ENCODE measurements at regions not wholly inside any gene's neighbourhood (a gene's known extent, or its start where the extent isn't known, plus 50 kb on each side); places are given as distances from the start of the nearest gene placed in this dataset.
"Not testable (repeated sequence)": the region's sequence is repeated elsewhere in the genome, so short reads cannot be mapped to it uniquely, and the experiment has no call there.

DNA sequence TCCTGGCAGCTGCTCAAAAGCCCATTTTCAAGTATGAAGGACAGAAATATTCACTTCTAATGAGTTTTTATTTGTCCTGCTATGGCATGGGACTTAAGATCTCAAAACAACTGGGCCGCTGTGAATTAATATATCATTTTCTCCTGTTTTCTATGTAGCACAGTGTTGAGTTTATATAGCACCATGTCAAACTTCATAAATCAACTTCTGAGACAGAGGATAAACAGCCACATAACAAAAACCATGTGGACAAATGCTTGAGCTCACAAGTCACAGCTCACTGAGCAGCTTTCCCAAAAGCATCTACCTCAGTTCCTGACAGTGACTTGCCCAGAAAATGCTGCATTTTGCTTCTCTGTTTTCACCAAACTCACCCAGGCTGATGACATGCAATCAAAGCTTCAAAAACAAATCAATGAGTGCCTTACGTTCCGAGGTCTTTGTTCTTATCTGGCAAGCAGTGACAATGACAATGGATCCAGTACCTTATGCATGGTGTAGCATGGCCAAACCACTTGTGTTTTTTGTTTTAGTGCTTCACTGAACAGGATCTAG lies 722.6 kb downstream of the LRRIQ3 start:
- DNase-seq = no peak
- Mint-ChIP-seq H3K4me1 (no peaks in the 10 kb centered on the region), H3K9me3 (peaks cover 0 to 11% (median 0%) of the 10 kb centered on the region in 9 donors), H3K27ac (no peak overlapping the region), H3K36me3 (no peaks in the 10 kb centered on the region), H3K4me3 (no peak overlapping the region), H3K27me3 (no peaks in the 10 kb centered on the region)
- POLR2A ChIA-PET = no interaction called here
- ATAC-seq = no peak

GRCh38 chr1:73472810-73473209 lies 725.2 kb downstream of the LRRIQ3 start:
- Mint-ChIP-seq H3K27me3 (no peaks in the 10 kb centered on the region), H3K9me3 (peaks cover 0 to 14% (median 2%) of the 10 kb centered on the region in 9 donors), H3K4me3 (no peak overlapping the region), H3K4me1 (no peaks in the 10 kb centered on the region), H3K36me3 (no peaks in the 10 kb centered on the region), H3K27ac (no peak overlapping the region)
- ATAC-seq (no peak), DNase-seq (no peak)
- POLR2A ChIA-PET = no interaction called here

GRCh38 chr1:73467731-73468130 lies 730.2 kb downstream of the LRRIQ3 start:
- POLR2A ChIA-PET = no interaction called here
- H3K9me3 Mint-ChIP-seq = peaks cover 0 to 11% (median 2%) of the 10 kb centered on the region in 9 donors
- no peaks in the 10 kb centered on the region for H3K36me3 Mint-ChIP-seq

GRCh38 chr1:73463873-73464272 lies 734.1 kb downstream of the LRRIQ3 start:
- ATAC-seq (no peak), DNase-seq (no peak)
- Mint-ChIP-seq H3K27me3 (no peaks in the 10 kb centered on the region), H3K4me1 (no peaks in the 10 kb centered on the region), H3K36me3 (no peaks in the 10 kb centered on the region), H3K4me3 (no peak overlapping the region), H3K27ac (no peak overlapping the region), H3K9me3 (peaks cover 0 to 11% (median 2%) of the 10 kb centered on the region in 9 donors)
- POLR2A ChIA-PET = no interaction called here

More at GRCh38 chr1:73467731-73468130, 730.2 kb downstream of the LRRIQ3 start:
- H3K27ac Mint-ChIP-seq = no peak overlapping the region
- H3K4me3 Mint-ChIP-seq = no peak overlapping the region
- H3K4me1 Mint-ChIP-seq = no peaks in the 10 kb centered on the region
- H3K27me3 Mint-ChIP-seq = no peaks in the 10 kb centered on the region
- ATAC-seq (no peak), DNase-seq (no peak)

DNA sequence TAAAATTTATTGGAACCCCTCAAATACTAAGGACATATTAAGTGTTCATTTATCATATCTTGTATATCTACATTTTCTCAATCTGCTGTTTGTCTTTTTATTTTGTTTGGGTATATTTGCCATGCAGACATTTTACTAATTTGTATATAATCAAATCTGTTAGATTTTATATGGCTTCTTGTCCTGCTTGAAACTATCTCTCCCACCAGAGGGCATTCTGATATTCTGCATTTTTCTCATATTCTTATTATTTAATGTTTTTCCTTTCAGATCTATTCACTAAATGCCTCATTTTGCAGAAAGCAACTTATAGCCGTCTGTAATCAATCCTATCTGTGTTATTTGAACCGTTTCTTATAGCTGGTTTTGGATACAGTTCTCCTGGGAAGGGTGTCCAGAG lies 745.5 kb downstream of the LRRIQ3 start:
- H3K27ac Mint-ChIP-seq = no peak overlapping the region
- POLR2A ChIA-PET = no interaction called here
- peaks cover 2 to 25% (median 7%) of the 10 kb centered on the region in 9 donors for H3K9me3 Mint-ChIP-seq
- no peak overlapping the region for H3K4me3 Mint-ChIP-seq
- no peaks in the 10 kb centered on the region for H3K36me3 Mint-ChIP-seq
- H3K4me1 Mint-ChIP-seq = no peaks in the 10 kb centered on the region
- ATAC-seq (no peak), DNase-seq (no peak)
- H3K27me3 Mint-ChIP-seq = no peaks in the 10 kb centered on the region

GRCh38 chr1:73450668-73451067 lies 747.3 kb downstream of the LRRIQ3 start:
- H3K4me3 Mint-ChIP-seq, POLR2A ChIA-PET, H3K27me3 Mint-ChIP-seq: not testable (repeated sequence)

GRCh38 chr1:73411479-73411878 lies 786.5 kb downstream of the LRRIQ3 start:
- Mint-ChIP-seq H3K27me3 (no peaks in the 10 kb centered on the region), H3K27ac (no peak overlapping the region), H3K9me3 (peaks cover 0 to 20% (median 6%) of the 10 kb centered on the region in 9 donors), H3K4me3 (no peak overlapping the region), H3K36me3 (no peaks in the 10 kb centered on the region), H3K4me1 (no peaks in the 10 kb centered on the region)
- no peak for ATAC-seq
- POLR2A ChIA-PET = no interaction called here
- DNase-seq = no peak

More at GRCh38 chr1:73450668-73451067, 747.3 kb downstream of the LRRIQ3 start:
- ATAC-seq, H3K27ac Mint-ChIP-seq, H3K36me3 Mint-ChIP-seq, H3K4me1 Mint-ChIP-seq, DNase-seq: not testable (repeated sequence)
- H3K9me3 Mint-ChIP-seq = peaks cover 3 to 25% (median 9%) of the 10 kb centered on the region in 9 donors

- H3K27ac Mint-ChIP-seq = no peak overlapping the region
- POLR2A ChIA-PET = no interaction called here
- no peak for ATAC-seq
Observed at GRCh38 chr1:73401666-73402065, 796.3 kb downstream of the LRRIQ3 start.

DNA sequence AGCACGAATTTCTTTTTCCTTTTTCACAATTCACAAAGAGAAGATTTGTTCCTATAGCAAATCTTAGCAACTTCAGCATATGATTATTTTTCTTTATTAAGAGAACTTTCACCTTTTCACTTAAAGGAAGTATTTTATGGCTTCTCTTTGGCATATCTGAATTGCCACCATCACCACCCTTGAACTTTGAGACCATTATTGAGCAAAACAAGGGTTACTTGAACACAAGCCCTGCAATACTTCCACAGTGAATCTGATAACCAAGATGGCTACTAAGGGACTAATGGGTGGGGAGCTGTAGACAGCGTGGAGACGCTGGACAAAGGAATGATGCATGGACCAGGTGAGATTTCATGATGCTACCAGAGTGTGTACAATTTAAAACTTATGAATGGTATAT lies 815.0 kb downstream of the LRRIQ3 start:
- POLR2A ChIA-PET = no interaction called here
- Mint-ChIP-seq H3K36me3 (no peaks in the 10 kb centered on the region), H3K4me3 (no peak overlapping the region), H3K9me3 (peaks cover 0 to 30% (median 6%) of the 10 kb centered on the region in 9 donors), H3K27me3 (no peaks in the 10 kb centered on the region), H3K27ac (no peak overlapping the region), H3K4me1 (no peaks in the 10 kb centered on the region)
- ATAC-seq = no peak
- DNase-seq = no peak

More at GRCh38 chr1:73401666-73402065, 796.3 kb downstream of the LRRIQ3 start:
- no peak for DNase-seq
- H3K27me3 Mint-ChIP-seq = no peaks in the 10 kb centered on the region
- H3K9me3 Mint-ChIP-seq = peaks cover 0 to 18% (median 5%) of the 10 kb centered on the region in 9 donors
- no peaks in the 10 kb centered on the region for H3K4me1 Mint-ChIP-seq
- no peak overlapping the region for H3K4me3 Mint-ChIP-seq
- H3K36me3 Mint-ChIP-seq = no peaks in the 10 kb centered on the region

DNA sequence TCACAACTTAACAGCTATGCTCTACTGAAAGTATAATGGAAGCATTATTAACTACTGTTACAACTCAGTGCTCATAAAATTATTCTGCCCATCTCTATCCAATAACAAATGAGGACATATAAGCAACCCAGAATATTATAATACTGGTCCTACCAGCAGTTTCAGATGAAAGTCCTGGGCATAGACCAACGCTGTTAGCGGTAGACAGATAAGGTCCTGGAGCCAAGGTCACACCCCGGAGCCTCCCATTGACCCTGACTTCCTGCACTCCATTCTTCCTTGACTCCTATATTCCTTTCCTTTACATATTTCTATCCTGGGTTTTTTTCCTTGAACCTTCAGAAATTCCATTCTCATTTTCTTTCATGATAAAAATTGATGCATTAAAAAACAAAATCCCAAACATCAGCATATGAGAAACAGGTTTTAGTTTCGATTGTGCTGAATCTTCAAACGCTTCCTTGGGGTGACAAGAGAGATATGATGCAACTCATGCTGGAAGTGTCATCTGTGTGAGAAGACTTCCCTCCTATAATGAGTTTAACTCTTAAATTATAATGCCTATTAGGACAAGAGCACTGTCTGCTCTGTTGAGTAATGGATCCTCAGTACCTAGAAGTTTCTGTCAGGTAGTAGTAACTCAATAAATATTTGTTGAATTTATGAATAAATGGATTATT lies 831.1 kb downstream of the LRRIQ3 start:
- H3K27ac Mint-ChIP-seq = no peak overlapping the region
- no peaks in the 10 kb centered on the region for H3K27me3 Mint-ChIP-seq
- H3K4me3 Mint-ChIP-seq = no peak overlapping the region
- POLR2A ChIA-PET = no interaction called here
- peaks cover 0 to 18% (median 6%) of the 10 kb centered on the region in 9 donors for H3K9me3 Mint-ChIP-seq
- DNase-seq (no peak), ATAC-seq (no peak)
- no peaks in the 10 kb centered on the region for H3K4me1 Mint-ChIP-seq
- no peaks in the 10 kb centered on the region for H3K36me3 Mint-ChIP-seq

GRCh38 chr1:73359001-73359400 lies 839.0 kb downstream of the LRRIQ3 start:
- Mint-ChIP-seq H3K27me3 (no peaks in the 10 kb centered on the region), H3K36me3 (peaks cover 0 to 4% (median 0%) of the 10 kb centered on the region in 3 donors), H3K4me3 (no peak overlapping the region), H3K9me3 (peaks cover 0 to 19% (median 9%) of the 10 kb centered on the region in 9 donors), H3K4me1 (no peaks in the 10 kb centered on the region), H3K27ac (no peak overlapping the region)
- ATAC-seq = no peak
- no peak for DNase-seq
- POLR2A ChIA-PET = no interaction called here

GRCh38 chr1:73356485-73356884 lies 841.5 kb downstream of the LRRIQ3 start:
- no peak for DNase-seq
- no peak overlapping the region for H3K4me3 Mint-ChIP-seq
- POLR2A ChIA-PET = no interaction called here
- H3K27me3 Mint-ChIP-seq = no peaks in the 10 kb centered on the region
- H3K27ac Mint-ChIP-seq = no peak overlapping the region
- peaks cover 0 to 4% (median 0%) of the 10 kb centered on the region in 3 donors for H3K36me3 Mint-ChIP-seq
- peaks cover 0 to 36% (median 8%) of the 10 kb centered on the region in 9 donors for H3K9me3 Mint-ChIP-seq
- no peak for ATAC-seq
- H3K4me1 Mint-ChIP-seq = no peaks in the 10 kb centered on the region

DNA sequence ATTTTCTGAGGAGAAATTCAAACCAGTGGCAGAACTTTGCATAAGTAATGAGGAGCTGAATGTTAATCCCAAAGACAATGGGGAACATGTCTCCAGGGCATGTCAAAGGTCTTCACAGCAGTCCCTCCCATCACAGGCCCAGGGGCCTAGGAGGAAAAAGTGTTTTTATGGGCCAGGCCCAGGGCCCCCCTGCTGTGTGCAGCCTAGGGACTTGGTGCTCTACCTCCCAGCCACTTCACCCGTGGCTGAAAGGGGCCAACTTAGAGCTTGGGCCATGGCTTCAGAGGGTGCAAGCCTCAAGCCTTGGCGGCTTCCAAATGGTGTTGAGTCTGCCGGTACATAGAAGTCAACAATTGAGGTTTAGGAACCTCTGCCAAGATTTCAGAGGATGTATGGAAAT lies 854.0 kb downstream of the LRRIQ3 start:
- Mint-ChIP-seq H3K9me3 (peaks cover 0 to 16% (median 5%) of the 10 kb centered on the region in 9 donors), H3K27me3 (no peaks in the 10 kb centered on the region), H3K27ac (no peak overlapping the region), H3K4me1 (no peaks in the 10 kb centered on the region), H3K36me3 (peaks cover 0 to 4% (median 0%) of the 10 kb centered on the region in 3 donors), H3K4me3 (no peak overlapping the region)
- ATAC-seq (no peak), DNase-seq (no peak)
- POLR2A ChIA-PET = no interaction called here
